Cardiac muscle cell (in vitro differentiated cells and primary cell): ENCODE measurements at regions not wholly inside any gene's neighbourhood (a gene's known extent, or its start where the extent isn't known, plus 50 kb on each side); places are given as distances from the start of the nearest gene placed in this dataset.

Experiments
- DNase-seq, 2 donors: peaks; one replicate each; pipeline versions ENCODE4 v3.0.0 to v3.0.0-alpha.2; 2010 to 2017; ENCODE audit warnings: low read depth in 1 of 2, low spot score in 1 of 2
- H3K27ac ChIP-seq: fragments of 200-600 bp; sonication (generic); 2 replicates; pipeline ENCODE4 v1.5.1; 2016
- H3K27me3 ChIP-seq: fragments of 200-600 bp; sonication (generic); 2 replicates; pipeline ENCODE4 v1.6.0; 2016; ENCODE audit warnings: control low read depth
- H3K36me3 ChIP-seq: fragments of 200-600 bp; sonication (generic); 2 replicates; pipeline ENCODE4 v1.5.1; 2016; ENCODE audit warnings: control low read depth
- H3K4me1 ChIP-seq: fragments of 200-600 bp; sonication (generic); 2 replicates; pipeline ENCODE4 v1.8.1; 2017; ENCODE audit warnings: low read depth, mild to moderate bottlenecking, mixed run types
- H3K4me3 ChIP-seq: fragments of 200-600 bp; sonication (generic); 2 replicates; pipeline ENCODE4 v1.5.1; 2016; ENCODE audit warnings: mild to moderate bottlenecking
- H3K9me3 ChIP-seq: fragments of 200-600 bp; sonication (generic); 2 replicates; pipeline ENCODE4 v1.5.1; 2017; ENCODE audit warnings: low read depth, mild to moderate bottlenecking, control low read depth
- CTCF ChIP-seq: IDR thresholded peaks from 2 replicates; pipeline ENCODE4 v1.5.1; 2012; ENCODE audit warnings: low read depth, mild to moderate bottlenecking, low read length

GRCh38 chr19:30309905-30310601 is 62.1 kb upstream of the ZNF536 start:
- Histone ChIP-seq H3K9me3 (no peaks in the 10 kb centered on the region), H3K4me1 (no peaks in the 10 kb centered on the region), H3K27me3 (no peaks in the 10 kb centered on the region), H3K4me3 (no peak overlapping the region), H3K27ac (no peak overlapping the region), H3K36me3 (no peaks in the 10 kb centered on the region)
- no peak for DNase-seq
- TF ChIP-seq CTCF = no peak

DNA sequence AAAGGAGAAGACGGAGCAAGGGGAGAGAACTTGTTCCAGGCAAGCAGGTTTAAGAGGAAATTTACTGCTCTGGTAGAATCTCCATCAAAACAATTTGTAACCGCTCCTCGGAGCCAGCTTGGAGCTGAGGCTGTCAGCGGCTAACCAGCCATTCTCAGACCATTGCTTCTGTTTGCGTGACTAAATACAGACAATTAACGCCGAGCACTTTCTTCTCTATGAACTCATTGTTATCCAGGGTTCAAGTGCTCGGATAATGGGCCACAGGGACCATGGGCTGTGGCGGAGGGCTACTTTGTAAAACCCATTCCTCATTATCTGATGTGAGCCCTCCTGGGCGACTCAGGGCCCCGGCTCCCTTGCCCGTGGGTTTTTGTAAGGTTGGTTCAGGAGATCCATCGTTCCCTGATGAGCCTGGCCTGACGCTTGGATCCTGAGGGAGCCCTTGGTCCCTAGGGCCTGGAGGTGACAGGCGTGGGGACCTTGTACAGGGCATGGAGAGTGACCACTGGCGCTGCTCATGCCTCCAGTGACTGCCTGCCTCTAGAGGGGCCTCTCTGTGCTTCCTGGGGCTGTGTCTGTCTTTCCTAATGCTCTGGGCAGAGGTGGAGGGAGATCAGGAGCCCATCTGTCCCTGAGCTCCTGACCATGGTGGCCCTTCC is 61.5 kb upstream of the ZNF536 start:
- H3K27ac ChIP-seq = no peak overlapping the region

GRCh38 chr19:30311911-30312310 is 60.3 kb upstream of the ZNF536 start:
- Histone ChIP-seq H3K36me3 (no peaks in the 10 kb centered on the region), H3K4me3 (no peak overlapping the region), H3K4me1 (no peaks in the 10 kb centered on the region), H3K27me3 (no peaks in the 10 kb centered on the region), H3K9me3 (no peaks in the 10 kb centered on the region), H3K27ac (no peak overlapping the region)
- DNase-seq = no peak
- no peak for TF ChIP-seq CTCF

More for the DNA sequence above, 61.5 kb upstream of the ZNF536 start:
- DNase-seq = no peak
- TF ChIP-seq CTCF = no peak
- H3K9me3 ChIP-seq = no peaks in the 10 kb centered on the region
- H3K4me1 ChIP-seq = no peaks in the 10 kb centered on the region
- no peaks in the 10 kb centered on the region for H3K27me3 ChIP-seq
- H3K4me3 ChIP-seq = no peak overlapping the region
- no peaks in the 10 kb centered on the region for H3K36me3 ChIP-seq

DNA sequence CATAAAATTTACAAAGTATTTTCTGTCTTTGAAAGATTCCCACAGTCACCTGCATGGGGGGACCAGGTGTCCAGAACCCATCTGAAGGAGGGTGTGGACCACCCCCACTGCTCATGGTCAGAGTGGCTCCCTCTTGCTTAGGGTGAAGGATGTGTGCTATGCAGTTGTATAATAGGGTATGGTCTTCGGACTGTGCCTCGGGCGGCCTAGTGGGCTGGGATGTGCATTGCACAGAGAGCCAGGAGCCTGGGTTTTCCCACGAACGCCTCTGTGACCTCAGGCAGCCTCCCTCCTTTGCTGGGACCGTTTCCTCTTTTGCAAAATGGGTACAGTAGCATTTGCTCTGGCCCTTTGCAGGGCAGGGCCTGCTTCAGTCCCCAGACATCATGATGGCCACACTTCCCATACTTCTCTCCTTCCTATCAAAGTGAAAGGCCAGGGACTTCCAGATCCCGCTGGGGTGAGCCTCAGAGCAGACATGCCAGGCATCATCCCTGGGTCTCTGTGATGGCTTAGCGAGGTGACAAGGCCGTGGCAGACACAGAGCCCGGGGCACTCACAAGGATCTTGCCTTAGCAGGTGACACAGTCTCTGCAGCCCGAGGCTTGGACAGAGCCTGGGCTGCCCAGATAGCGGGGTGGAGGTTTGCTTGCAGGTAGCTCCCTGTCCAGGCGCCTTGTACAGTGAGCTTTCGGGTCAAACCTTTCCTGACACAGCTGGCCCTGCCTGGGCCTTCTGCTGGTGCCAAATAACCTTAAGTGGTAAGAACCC is 59.4 kb upstream of the ZNF536 start:
- H3K4me1 ChIP-seq = no peaks in the 10 kb centered on the region
- no peaks in the 10 kb centered on the region for H3K36me3 ChIP-seq
- no peaks in the 10 kb centered on the region for H3K9me3 ChIP-seq
- no peak for TF ChIP-seq CTCF
- DNase-seq = no peak
- H3K27ac ChIP-seq = no peak overlapping the region
- H3K27me3 ChIP-seq = no peaks in the 10 kb centered on the region
- H3K4me3 ChIP-seq = no peak overlapping the region

- H3K4me1 ChIP-seq = no peaks in the 10 kb centered on the region
- no peak for DNase-seq
- H3K4me3 ChIP-seq = no peak overlapping the region
- no peaks in the 10 kb centered on the region for H3K27me3 ChIP-seq
- no peaks in the 10 kb centered on the region for H3K36me3 ChIP-seq
- H3K9me3 ChIP-seq = no peaks in the 10 kb centered on the region
- no peak for TF ChIP-seq CTCF
- no peak overlapping the region for H3K27ac ChIP-seq
Measured at GRCh38 chr19:30313353-30313750, 58.8 kb upstream of the ZNF536 start.
